GM12892 (cell line): ENCODE measurements at regions not wholly inside any gene's neighbourhood (a gene's known extent, or its start where the extent isn't known, plus 50 kb on each side); places are given as distances from the start of the nearest gene placed in this dataset.

Experiments
- POLR2AphosphoS5 ChIP-seq: IDR thresholded peaks from 2 replicates; pipeline ENCODE4 v1.6.1; 2011; ENCODE audit warnings: low read depth, low read length, control low read depth
- TAF1 ChIP-seq: IDR thresholded peaks from 2 replicates; pipeline ENCODE4 v1.6.1; 2011; ENCODE audit warnings: low read depth, mild to moderate bottlenecking, control low read depth, low read length, borderline replicate concordance

DNA sequence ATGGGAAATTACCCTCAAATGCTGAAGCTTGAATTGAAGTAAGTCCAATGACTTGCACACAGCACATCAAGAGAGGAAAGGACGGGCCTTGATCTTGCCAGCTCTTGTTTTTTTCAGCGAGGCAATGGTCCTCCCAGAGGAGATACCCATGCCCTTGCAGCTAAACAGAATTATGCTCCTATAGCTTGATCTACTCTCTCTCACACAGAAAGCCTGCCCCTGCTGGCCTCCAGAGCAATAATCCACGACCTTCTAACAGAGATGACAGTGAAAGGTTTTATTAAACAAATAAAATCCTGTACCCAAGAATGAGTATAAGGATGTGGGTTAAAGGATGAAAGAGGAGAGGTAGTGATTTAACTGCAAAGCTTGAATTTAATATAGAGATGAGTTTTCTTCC, 268.0 kb downstream of the ADRA2A start:
- no peak for TF ChIP-seq TAF1
- TF ChIP-seq POLR2AphosphoS5: no peak
